Hypothalamus (tissue), 51 donors: ENCODE measurements at regions not wholly inside any gene's neighbourhood (a gene's known extent, or its start where the extent isn't known, plus 50 kb on each side); places are given as distances from the start of the nearest gene placed in this dataset.
"Not testable (repeated sequence)": the region's sequence is repeated elsewhere in the genome, so short reads cannot be mapped to it uniquely, and the experiment has no call there.

Experiments used
- DNase-seq, 51 donors: peaks; one replicate each; lab custom pipeline; 2025; lab: John Stamatoyannopoulos, UW

DNA sequence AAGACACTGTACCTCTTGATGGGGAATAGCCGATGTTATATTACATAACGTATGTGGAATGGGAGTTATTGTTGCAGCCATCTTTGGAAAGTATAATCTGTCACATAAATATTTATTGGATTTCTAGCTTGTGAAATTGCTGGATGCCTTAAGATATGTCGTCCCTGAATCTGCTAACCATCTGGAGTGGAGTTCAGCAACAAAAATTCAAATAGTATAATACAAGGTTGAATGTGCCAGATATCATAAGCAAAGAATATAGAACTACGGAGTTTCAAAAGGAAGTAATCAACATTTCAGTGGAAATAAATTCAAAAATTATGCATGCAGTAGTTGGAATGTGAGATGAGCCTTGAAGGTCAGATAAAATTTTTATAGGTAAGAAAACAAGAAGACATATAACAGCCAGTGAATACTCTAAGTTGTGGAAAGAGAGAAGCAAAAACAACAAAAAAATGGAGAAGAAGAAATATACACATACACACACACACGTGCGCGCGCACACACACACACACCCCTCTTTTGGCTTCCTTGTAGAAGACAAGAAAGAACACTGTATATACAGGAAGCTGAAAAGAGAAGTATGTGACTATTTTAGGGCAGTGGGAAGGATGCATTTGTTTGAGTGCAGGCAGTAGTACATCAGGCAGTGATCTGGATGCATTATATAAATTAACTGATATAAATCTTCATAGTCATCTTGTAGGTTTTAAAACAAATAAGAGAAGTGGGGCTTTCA, 516.7 kb downstream of the KCNT2 start:
- no peak for DNase-seq

DNA sequence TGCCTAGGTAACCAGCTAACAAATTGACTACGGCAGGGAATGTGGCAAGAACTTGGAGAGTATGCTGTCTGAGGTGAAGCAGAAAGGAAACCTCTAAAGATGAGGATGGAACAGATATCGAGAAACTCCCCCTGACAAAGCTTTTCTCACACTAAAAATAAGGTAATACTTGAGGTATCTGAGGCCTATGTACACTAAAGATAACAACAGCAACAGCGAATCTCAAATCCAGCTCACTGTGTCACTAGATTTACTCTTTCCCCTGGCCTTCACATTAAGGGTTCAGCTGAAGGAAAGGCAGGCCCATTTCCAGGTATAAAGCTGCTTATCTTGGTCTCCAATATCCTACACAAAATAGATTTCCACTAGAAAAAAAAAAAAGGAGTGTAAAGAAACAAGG, 518.0 kb downstream of the KCNT2 start:
- DNase-seq: no peak

DNA sequence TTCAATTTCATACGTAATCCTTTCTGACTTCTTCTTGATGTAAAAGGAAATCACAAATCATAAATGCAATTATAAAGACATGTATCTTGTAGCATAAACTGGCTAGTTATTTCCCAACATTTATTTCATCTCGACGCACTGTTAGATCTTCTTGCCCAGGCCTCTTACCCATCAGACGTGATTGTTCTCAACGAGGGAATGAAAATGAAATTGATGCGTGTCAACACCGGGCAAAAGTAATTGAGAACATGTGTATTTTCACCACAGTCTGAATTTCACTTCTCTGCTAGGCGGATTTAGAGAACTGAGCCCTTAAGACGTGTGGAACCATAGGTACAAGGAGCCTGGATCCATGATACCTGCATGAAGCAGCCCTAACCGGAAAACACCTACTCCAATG, 519.7 kb downstream of the KCNT2 start:
- DNase-seq: no peak

DNA sequence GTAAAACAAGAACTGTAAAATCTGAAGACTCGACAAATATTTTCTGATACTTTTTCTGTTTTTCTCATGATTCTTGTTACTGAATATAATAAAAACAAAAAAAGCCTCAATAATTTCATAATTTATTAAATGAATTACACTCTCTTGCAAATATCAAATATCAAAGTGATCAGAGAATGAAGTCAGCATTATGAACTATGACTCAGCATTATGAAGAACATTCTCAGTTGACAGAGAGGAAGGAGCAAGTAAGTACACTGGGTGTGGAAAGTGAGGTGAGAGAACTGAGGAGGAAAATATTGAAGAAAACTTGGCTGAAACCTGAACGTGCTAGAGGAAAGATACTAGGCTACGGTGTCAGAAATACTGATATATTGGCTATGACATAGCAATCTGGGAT, 529.5 kb downstream of the KCNT2 start:
- no peak for DNase-seq

DNA sequence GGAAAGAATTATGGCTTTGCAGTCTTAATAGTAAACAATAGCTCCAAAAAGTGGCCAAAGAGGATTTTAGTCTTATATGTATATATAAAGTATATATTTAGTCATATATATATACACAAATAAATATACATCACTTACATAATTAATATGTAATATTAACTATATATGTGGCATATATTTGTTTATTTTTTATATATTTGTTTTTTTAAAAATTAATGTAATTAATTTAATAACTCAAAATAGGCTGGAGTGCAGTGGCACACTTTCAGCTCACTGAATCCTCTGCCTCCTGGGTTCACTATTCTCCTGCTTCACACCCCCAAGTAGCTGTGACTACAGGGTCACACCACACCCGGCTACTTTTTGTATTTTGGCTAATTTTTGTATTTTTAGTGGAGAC, 532.6 kb downstream of the KCNT2 start:
- DNase-seq: no peak

DNA sequence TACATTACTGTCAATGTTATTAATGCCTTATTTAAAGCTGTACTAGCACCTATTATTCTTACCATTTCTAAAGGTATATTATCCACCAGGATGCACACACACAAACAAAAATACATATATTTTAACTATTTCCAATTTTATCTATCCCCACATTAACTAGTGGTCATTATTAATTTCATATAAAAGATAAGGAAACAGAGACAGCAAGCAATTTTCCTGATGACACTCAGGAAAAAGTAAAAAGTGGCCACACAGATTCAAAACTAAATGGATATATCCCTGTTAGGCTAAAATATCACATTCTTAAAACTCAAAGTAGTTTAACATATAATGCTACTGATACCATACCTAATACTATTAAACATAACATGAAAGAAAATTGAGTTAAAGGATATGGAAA, 534.1 kb downstream of the KCNT2 start:
- DNase-seq: no peak

DNA sequence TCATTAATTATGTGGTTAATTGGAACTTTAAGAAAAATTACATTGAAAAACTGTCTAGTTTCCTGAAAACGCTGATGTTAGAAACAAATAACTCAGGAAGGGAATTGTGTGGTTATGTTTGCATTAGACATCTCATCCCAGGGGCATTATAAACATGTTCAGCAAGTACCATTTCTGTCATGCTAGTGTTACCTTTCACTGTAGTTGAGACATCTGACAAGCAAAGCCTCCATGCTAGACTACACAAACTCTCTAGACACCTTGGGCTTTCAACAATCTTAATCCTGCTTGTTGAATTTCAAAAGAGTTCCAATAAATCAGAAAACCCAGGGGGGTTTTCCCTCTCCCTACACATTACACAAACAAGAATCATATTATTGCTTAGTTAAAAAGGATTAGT, 536.8 kb downstream of the KCNT2 start:
- no peak for DNase-seq

DNA sequence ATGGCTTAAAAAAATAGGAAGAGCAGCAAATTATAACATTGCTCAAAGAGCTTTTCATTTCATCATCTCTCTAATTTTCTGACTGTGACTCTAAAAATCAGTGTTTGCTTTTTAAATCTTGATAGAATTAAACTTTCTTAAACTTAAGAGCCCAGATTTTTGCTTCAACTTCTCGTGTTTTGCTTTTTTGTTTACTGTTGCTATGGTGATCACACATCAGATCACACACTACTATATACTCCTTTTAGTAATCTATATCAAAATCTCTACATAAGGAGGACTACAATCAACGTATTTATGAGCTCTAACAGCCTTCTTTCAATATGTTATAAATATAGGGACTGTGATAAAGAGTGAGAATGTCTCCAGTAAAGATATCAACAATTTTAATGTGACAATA, 537.3 kb downstream of the KCNT2 start:
- DNase-seq: no peak

DNA sequence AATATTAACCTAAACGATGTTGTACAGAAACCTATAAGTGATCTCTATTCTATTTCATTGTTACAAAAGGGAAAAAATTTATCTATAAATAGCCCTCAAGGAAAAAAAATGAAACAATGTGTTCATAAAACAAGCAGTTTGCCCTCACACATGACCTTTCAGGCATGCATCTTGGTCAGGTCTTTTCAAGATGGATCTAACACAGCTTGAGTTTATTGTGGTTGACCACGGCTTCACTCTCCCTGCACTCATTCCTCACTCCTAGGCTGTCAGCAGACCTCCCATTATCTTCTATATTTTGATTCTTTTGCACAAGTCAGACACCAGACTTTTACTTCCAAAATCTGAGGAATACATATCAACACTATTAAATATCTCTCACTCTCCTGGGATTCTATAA, 544.3 kb downstream of the KCNT2 start:
- DNase-seq: no peak

DNA sequence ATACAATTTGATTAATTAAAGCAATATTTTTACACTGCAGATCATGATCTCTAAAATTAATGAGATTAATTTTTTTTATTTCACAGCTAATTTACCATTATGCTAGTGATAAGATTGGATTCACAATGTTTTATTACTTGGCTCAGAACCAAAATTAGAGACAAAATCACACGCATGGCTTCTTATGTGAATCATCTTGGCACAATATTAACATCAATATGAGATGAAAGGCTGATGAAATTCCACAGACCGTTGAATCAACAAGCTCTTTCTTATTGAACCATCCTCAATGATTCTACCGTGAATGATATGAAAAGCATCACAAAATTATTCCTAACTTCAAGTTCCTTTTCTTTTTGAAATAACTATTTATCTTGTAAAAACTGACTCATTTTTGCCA, 544.9 kb downstream of the KCNT2 start:
- no peak for DNase-seq

DNA sequence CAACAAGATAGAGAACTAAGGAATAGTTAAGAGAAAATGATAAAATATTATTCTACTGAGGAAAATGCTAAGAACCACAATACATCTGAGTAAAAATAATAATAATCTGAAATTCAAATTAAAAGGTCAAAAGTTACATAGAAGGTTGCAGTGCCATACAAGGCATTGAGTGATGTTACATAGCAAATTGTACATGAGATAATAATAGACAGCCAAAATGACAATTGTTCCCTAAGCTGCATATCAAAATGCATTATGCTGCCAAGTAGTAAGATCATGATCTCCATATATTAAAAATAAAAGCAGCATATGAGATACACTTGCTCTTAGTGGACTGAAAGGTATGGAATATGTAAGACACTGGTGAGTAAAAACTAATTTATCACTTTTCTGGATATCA, 547.7 kb downstream of the KCNT2 start:
- no peak for DNase-seq

DNA sequence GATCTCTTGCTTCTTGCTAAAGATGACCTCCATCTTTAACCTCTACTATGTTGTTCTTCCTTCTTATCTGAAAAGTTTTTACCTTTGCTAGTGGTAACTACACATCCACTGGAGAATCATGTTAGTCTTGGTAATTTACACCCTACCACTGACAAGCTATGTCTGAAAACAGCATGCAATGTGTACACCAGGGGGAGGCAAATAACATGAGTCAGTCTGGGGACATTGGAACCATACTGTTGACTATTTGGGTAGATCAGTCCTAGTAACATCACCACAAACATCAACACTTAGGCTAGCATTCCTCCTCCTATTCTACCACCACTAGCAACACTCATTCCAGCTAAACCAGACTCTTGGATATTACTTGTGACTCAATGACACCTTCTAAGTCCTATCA, 549.0 kb downstream of the KCNT2 start:
- DNase-seq: no peak

DNA sequence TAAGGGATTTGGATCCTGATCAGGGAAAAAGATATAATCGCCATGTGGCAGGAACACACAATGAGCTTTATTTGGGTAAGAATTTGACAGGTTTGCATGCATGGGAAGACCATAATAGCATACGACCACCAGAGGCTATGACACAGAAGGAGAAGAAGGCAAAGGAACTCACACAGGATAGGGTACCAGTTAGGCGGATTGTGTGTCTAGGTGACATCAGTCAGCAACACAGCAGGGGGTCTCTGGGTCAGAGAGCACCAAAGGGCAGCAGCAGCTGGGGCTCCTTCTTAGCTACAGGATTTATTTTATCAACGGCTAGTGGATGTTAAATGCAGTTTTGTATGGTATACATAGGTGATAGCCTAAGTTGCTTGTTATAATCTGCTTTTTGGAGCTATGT, 551.3 kb downstream of the KCNT2 start:
- no peak for DNase-seq

DNA sequence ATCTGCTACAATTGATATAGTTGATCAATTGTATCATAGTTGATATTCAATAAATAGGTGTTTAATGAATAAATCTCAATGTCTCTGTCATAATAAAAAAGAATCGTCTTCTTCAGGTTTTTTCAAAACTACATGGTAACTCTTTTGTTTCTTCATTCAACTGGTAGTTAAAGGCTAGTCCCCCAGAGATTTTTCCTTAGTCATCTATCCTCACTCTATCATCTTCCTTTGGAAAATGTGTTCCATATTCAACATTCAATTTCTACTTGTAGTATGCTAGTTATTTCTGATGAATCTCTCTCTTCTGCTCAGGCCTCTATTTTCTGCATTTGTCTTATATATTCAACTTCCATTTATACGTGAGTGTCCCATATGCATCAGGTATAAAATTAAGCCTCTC, 558.8 kb downstream of the KCNT2 start:
- no peak for DNase-seq

DNA sequence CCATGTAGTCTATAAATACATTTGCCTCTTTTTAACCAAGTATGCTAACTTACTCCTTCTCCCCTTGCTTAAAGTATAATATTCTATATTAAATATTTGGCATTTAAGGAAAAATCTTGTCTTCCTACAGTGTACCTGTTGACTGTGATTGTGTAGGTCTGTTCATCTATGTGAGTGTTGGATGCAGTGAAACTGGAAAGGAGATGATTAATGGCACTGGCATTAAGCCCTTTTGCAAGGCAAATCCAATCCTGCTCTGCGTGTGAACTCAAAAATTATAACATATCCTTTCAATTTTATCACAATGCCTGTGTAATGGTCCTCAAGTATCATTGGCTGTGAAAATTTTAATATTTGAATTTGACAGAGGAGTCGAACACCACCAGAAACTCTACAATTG, 565.0 kb downstream of the KCNT2 start:
- no peak for DNase-seq

DNA sequence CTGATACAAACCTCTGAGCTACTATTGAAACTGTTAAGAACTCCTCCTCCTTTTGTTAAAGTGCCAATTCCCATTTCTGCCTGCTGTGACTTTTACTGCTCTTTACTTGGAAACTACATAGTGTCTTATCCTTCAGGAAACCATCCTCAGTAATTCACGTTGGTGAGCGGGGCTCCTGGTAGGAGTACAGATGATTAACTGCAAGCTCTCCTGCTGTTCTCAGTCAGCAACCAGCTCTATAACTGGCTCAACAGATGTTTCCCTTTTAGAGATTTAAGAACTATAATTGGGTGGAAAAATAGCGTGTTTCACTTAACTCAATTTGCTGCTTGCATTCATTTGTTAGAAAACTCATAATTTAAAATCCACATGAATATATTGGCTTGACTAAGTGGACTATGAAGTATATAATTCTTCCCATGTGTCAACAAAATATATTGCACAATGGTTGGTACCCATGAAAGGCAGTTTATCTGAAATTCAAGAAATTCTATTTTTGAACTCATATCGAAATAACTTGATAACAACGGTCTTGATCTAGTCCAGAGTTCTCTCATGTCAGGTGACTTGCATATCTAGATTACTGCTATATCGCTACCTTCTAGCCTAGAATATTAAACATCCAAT, 574.0 kb downstream of the KCNT2 start:
- no peak for DNase-seq

DNA sequence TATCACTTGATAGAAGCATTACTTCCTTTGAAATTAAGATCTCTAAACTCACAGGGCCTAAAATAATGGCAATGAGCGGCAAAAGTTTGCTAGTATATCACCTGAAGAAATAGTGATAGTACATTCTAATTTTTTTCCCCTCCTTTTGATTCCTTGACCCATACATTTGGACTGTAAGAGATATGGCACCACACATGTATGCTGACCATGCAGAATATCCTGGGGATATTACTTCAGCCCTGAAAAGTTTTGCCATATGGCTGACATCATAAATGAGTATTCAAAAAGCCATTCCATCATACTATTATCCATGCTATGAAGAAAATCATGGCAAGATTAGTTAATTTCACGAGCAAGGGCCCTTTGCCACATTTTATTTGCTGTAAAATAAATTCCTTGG, 576.9 kb downstream of the KCNT2 start:
- DNase-seq: not testable (repeated sequence)

DNA sequence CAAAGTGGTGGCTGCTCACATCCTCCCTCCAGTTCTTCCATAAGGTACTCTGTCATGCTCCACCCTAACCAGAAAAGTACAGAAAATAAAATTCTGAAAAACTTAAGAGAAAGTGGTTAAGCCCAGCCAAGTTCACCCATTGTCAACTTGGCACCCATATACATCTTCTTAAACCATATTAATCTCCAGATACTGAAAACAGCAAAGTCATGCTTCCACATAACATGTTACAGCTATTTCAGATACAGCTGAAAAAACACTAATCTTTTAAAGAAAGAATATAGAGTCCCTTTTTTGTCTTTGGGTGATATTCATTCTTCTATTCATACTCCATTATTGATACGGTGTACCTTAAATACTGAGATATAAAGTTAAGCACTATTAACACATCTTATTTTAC, 577.8 kb downstream of the KCNT2 start:
- DNase-seq: no peak

DNA sequence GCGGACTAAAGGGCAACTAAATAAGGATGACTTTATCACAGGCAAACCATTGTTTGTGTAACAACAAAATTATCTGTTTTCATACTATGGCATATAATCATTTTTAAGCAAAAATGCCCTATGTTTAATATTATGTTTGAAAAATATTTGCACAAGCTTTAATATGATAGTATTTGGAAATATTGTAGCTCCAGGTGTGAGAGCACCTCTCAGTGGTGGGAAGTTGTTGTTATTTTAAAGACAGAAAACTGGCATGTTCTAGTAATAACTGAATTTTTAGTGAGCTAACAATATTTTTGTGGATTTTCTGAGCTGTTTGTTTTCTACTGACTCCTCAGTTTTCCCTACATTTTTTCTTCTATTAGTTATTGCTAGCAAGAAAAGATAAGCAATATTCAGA, 578.8 kb downstream of the KCNT2 start:
- no peak for DNase-seq

DNA sequence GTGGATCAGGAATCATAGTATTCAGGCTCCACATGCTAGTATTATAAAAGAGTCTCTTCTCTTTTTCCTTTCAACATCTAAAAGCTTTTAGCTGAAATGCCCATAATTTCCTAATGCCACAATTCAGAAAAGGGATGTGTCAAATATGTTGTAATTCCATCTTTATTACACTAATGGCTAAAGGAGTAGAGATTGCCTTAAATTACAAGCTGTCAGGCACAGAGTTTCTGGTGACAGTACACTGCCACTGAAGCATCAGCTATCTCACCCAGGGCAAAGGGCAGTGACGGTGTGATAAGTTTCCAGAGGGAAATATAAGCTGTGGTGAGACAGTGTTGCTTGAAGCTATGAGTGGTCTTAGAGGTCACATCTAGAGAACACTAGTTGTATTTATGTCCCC, 581.1 kb downstream of the KCNT2 start:
- DNase-seq: no peak

DNA sequence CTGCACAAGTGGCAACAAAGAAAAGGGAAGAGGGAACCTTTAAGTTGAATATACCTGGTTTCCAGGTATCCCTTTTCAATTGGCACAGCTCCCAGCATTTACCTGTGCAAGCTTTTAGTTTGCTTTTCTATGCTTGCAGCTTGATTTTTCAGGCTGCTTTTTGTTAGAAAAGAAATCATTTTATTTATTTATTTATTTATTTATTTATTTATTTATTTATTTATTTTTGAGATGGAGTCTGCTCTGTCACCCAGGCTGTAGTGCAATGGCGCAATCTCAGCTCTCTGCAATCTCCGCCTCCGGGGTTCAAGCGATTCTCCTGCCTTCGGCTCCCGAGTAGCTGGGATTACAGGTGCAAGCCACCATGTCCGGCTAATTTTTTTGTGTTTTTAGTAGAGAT, 587.1 kb downstream of the KCNT2 start:
- DNase-seq: not testable (repeated sequence)

DNA sequence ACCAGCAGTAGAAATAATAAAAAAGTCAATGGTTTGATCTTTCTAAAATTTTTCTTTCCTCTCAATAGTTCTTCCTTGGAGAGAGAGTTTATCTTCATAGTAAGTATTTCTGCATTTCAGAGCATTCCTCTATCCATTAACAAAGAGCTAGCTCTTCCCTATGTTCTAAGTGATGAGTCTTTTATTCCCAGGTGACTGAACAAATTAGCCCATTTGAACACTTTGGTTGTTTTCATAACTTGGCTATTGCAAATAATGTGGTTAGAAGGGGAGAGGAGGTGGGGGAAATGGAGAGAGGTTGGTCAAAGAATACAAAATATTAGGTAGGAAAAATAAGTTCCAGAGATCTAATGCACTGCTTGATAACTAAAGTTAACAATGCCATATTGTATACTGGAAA, 598.9 kb downstream of the KCNT2 start:
- DNase-seq: no peak

DNA sequence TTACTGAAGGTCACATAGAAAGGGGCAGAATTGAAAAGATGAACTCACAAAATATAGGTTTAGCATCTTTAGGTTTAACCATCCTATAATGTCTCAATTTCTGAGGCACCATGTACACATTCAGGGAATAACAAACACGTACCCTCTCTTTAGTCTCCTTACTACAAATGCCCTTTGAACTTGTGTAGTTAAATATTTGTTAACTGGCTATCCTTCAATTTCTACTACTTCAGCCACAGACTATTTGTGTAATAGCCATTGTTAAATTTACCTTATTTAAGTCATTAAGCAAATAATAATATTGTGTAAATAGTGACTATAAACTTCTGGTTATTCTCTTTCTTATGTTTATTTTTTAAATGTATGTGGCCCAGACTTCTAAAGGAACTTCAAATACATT, 600.5 kb downstream of the KCNT2 start:
- no peak for DNase-seq
